Iris pigment epithelial cell (primary cell): ENCODE measurements at regions not wholly inside any gene's neighbourhood (a gene's known extent, or its start where the extent isn't known, plus 50 kb on each side); places are given as distances from the start of the nearest gene placed in this dataset.
A peak's percentile ranks its signal among the peaks of the same experiment; 100 is the strongest.

Source experiments
- DNase-seq: peaks from one replicate; pipeline ENCODE4 v3.0.0-alpha.2; 2011; ENCODE audit warnings: low read depth

DNA sequence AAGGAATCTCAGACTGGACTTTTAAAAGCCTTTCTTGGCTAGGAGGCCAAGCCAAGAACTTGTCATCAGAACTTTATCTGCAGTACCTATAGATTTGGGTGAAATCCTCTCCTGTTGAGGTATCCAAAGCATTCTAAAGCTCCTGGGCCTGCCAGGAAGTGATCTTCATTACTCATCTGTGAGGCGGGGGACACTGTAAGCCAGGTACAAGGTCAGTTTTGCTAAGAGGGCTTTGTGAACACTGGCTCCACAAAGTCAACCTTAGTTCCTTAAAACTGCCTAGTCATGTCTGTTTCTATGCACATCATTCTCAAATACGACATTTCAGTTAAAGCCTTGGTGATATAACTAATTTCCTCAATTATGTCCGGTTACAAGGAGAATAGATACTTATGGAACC lies 236.7 kb downstream of the PIK3R1 start:
- DNase-seq, result no peak

DNA sequence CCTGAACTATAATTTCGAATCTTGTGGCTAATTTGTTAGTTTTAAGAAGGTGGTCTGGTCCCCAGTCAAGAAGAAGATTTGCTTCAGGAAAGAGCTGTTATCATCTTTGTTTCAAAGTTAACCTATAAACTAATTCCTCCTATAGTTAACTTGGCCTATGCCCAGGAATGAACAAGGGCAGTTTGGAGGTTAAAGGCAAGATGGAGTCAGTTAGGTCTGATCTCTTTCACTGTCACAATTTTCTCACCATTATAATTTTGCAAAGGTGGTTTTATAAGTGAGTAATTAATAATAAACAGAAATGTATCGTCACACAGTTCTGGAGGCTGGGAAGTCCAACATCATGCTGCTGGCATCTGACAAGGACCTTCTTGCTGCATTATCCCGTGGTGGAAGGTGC lies 238.6 kb downstream of the PIK3R1 start:
- DNase-seq, result no peak

- DNase-seq, result no peak
Measured at GRCh38 chr5:68454766-68455165, 239.2 kb downstream of the PIK3R1 start.

GRCh38 chr5:68455216-68455615 lies 239.7 kb downstream of the PIK3R1 start:
- no peak for DNase-seq

DNA sequence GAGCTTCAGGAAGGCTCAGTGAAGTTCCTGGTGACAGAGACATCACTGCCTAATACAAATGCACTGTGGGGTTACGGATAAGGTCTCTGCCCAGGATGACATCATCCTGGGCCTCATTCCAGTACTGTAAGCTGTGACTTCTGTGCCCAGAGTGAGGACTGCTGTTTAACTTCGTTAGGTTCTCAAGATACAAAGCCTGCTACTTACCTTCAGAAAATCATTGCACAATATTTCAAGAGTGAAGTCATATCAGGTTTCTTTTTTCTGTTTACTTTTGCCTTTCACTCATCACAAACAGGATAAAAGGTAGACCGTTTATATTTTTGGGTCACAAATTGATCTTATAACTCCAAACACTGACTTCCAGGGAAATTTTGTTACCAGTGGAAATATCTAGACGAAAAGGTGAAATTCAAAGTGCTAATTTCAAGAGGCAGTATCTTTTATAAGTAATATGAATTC lies 241.2 kb downstream of the PIK3R1 start:
- peak; percentile 68 for DNase-seq

DNA sequence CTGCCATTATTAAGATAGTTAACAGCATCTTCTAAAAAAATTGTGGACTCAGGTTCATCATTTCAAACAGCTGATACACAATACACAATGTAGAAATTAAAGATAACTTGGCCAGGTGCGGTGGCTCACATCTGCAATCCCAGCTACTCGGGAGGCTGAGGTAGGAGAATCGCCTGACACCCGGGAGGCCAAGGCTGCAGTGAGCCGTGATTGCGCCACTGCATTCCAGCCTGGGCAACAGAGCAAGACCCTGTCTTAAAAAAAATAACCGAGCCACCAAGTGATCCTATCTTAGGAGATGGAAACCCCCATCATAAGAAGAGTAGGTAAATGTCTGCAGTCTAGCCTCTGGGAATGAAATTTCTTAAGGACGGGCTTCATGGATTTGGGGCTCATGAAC lies 241.7 kb downstream of the PIK3R1 start:
- DNase-seq, result no peak

GRCh38 chr5:68458416-68459021 lies 243.0 kb downstream of the PIK3R1 start:
- no peak for DNase-seq

DNA sequence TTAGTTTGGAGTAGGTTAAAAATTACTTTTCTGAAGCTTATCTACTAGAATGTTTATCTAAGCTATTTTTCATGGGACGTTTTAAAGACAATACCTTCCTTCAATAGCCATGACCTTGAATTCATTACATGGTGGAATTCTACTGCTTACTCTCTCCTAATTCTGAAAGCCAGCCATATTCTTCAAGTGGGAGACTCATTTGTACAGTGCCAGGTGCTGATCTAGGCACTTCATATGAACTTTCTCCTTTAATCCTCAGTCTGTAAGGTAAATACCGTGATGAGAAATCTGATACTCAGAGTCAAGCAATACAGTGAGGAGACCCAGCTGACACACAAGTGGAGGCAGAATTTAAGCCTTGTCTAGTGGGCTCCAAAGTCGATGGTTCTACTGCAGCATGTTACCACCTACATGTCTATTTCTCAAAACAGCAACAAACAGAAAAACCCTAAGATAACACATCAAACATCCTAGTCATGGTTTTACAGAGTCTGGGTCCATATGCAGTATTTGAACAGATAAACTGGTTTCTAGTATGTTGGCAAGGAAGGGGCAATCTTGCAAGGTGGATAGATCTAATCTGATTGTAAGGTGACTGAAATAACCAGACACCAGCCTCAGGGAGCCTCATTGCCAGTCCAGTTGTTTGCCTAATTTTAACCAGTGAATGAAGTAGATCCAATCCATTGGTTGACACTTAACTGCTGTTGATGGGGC lies 243.7 kb downstream of the PIK3R1 start:
- DNase-seq, result no peak

DNA sequence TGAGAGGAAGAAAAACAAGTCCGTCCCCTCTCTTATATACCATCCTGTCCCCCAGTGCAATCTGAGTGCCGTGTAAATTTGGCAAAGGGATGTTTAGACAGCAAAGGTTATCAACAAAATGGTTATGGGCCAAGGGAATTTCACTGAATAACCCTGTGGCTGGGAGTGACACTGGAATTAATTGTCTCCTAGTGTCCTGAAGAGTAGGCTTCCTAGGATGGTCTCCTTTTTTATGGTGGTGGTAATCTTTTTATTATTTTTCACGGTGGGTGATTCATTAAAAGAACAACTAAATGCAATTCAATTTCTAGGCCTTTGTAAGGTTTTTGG lies 244.2 kb downstream of the PIK3R1 start:
- DNase-seq, result no peak

- DNase-seq, result peak; percentile 77
Measured at GRCh38 chr5:68460147-68460798, 244.7 kb downstream of the PIK3R1 start.

DNA sequence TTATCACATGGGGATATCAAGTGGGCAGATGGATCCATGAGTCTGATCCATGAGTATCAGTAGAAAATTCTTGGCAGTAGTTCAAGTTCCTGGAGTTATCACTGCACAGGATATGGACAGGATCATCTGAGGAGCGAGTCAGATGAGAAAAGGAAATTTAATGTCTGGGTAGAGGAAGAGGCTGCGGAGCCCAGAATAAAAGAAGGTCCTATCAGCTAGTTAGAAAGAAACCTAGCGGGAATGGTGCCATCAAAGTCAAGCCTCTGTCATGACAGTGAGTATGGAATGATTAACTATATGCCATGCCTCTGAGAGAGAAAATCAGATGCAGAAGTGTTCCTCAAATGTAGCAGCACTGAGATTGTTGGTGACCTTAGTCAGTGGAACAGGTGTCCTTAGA lies 248.1 kb downstream of the PIK3R1 start:
- DNase-seq, result no peak

GRCh38 chr5:68464424-68464823 lies 248.9 kb downstream of the PIK3R1 start:
- peak; percentile 89 for DNase-seq

DNA sequence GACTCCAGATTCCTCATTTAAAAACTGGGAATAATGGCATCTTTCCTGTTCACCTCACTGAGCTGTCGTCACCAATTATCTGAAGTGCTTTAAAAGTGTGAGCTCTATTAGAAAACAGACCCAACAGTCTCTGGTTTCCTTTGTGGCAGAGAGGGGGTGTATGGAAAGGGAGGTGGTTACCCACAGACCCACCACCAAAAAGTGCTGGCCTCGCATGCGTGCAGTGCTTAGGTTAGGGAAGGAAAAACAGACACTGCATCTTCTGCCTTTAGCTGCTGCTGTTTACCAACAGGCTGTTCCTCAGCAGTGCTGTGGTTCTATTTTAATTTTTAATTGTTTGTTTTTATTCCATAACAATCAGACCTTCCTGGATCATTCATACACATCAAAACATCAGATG lies 249.6 kb downstream of the PIK3R1 start:
- no peak for DNase-seq

DNA sequence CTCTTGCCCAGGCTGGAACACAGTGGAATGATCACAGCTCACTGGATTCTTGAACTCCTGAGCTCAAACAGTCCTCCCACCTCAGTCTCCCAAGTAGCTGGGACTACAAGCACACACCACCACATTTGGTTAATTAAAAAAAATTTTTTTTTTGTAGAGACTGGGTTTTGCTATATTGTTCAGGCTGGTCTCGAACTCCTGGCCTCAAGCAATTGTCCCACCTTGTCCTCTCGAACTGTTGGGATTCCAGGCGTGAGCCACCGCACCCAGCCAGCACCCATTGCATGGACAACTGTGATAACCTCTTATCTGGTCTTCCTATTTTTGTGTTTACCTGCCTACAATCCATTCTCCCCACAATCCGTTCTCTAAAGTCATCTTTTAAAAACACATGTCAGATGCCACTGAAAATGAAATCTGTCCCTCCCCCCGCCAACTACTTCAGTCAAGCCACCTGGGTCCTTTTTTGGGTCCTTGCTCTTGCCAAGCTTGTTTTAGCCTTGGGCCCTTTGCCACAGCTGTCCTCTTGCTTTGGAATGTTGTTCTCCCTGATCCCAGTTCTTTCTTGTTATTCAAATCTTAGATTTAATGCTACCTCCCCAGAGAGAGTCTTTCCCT lies 250.5 kb downstream of the PIK3R1 start:
- DNase-seq, result no peak

DNA sequence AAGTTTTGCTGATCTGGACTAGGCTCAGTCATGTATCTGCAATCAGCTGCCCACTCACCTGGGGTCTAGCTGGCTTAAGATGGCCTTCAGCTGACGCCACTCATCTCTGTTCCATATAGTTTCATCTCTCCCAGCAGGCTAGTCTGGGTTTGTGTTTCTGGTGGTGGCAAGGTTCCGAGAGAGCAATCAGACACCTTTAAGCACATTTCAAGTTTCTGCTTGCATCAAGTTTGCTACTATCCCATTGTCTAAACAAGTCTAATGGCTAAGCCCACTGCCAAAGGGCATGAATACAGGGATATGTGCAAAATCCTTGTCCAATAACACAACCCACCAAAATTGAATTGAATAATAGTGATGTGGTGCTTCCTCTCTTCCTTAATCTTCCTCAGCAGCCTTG lies 251.7 kb downstream of the PIK3R1 start:
- DNase-seq, result no peak

DNA sequence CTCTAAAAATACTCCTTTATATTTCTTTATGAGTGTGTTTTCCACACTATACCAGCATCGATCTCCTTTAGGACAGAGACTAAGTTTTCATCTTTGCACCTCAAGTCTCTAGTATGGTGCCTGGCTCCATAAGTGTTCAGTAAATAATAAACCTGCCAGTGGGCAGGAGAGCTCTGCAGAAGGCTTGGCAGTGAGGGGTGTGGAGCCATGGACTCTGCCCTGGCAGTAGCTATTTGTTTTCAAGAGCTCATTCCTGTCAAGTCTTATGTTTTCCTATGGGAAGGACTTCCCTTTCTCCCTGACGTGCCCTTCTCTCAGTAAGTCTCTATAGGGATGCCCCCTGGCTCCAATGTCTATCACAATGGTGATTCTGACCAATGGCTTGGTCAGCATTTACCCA lies 252.2 kb downstream of the PIK3R1 start:
- no peak for DNase-seq

- DNase-seq, result no peak
Measured at GRCh38 chr5:68468322-68468721, 252.8 kb downstream of the PIK3R1 start.

DNA sequence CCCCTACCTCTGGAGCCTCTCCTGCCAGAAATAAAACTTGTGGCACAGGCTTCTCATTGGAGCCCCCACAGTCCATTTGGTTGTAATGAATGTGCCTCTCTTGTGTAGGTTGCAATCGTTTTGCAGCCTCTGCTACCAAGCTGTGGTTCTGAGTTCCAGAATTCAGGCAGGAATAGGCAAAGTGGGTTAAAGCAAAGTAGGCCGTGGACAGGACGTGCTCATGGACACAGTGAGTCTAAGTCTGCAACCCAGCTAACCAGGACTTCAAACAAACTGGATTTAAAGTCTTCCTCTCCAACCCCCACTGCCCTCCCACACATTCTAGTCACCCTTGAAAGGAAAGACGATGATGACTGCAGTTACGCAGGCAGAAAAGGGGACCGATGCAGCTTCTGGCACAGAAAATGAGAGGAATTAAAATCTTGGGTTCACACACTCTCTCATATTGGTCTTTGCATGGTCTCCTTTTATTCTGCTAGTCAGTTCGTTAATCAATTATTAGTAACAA lies 260.0 kb downstream of the PIK3R1 start:
- no peak for DNase-seq

DNA sequence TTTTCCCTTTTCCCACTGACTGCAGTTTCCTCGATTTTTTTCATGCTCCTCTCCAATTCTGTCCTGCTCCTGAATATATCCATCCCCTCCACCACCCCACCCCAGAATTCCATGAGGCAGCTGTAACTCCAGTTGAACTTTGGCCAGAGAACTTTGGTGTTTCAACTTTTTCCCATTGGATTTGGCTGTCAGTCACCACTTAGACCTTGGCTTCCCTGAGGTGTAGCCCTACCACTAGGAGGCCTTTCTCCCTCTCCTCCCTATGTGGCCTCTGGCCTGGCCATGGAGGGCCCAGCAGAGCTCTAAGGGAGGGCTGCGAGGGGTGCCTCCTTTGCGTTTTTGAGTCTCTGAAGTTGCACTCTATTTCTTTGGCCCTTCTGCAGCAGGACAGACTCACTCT lies 261.3 kb downstream of the PIK3R1 start:
- DNase-seq, result no peak

- peak; percentile 57 for DNase-seq
Measured at GRCh38 chr5:68478301-68479095, 262.9 kb downstream of the PIK3R1 start.

DNA sequence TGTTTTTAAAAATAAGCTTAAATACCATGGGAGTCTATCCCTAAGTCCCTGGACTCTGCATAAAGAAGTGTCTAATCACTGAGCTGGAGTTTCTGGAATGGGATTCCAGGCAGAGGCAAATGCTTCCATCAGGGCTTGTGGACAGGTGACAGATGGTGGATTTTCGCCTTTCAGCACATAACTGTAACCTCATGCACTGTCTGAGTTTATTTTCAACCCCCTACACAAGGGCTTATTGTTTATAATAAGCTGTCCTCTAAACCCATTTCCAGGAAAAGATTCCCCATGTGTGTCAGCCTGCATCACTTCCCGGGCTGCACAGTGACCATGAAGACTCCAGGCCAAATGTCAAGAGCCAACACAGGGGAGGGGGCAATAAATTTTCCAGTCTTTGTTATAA lies 264.0 kb downstream of the PIK3R1 start:
- DNase-seq, result no peak

DNA sequence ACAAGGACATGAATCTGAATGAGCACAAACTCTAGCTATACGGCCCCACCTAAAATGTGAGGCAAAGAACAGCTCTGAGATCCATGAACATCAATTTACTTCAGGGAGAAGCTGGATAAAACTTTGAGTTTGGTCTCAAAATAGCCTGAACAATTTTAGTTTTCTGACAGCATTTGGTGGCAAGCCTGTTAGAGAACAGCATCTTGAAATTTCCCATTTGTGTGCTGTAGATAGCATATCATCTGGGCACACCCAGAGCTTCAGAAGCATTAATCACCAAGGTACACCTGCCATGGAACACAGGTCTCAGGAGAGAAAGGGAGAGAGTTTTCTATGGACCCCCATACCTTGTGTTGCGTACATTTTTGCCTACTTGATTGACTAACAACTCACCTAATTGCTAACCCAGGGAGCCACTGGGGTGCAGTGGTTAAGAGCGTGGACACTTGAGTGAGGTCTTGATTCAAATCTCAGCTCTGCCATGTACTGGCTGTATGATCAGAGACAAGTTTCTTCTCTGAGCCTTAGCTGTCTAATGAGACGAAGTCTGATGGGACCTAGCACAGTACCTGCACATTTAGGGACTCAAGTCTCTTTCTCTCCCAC lies 264.9 kb downstream of the PIK3R1 start:
- DNase-seq, result no peak
